Activated T-cell treated with anti-CD3 and anti-CD28 coated beads, Interleukin-2, amount 50 U/mL, for 72 hours (primary cell): ENCODE measurements at regions not wholly inside any gene's neighbourhood (a gene's known extent, or its start where the extent isn't known, plus 50 kb on each side); places are given as distances from the start of the nearest gene placed in this dataset.
"Not testable (repeated sequence)": the region's sequence is repeated elsewhere in the genome, so short reads cannot be mapped to it uniquely, and the experiment has no call there.

Experiments used
- ATAC-seq, 2 donors: fragments of 150-1000 bp; cut with Tn5 transposase; replicated peaks in 1 of 2; 2 replicates each; pipeline ENCODE4 v1.10.0; 2021; ENCODE audit warnings: moderate library complexity in 2 of 2, mild to moderate bottlenecking in 1 of 2
- DNase-seq, 2 donors: peaks; one replicate each; pipeline ENCODE4 v3.0.0; 2021 to 2022; ENCODE audit warnings: mixed read lengths in 1 of 2
- H3K27ac Mint-ChIP-seq: one replicate; pipeline ENCODE4 v1.8.0; 2022; ENCODE audit warnings: mild to moderate bottlenecking, moderate library complexity, mixed read lengths
- H3K27me3 Mint-ChIP-seq: one replicate; pipeline ENCODE4 v1.8.0; 2022; ENCODE audit warnings: low read depth, mixed read lengths
- H3K36me3 Mint-ChIP-seq, 2 donors: one replicate each; pipeline ENCODE4 v1.8.0; 2022; ENCODE audit warnings: mixed read lengths in 2 of 2, mild to moderate bottlenecking in 1 of 2; ENCODE audit not compliant: insufficient read depth in 2 of 2
- H3K4me1 Mint-ChIP-seq: one replicate; pipeline ENCODE4 v1.8.0; 2022; ENCODE audit warnings: low read depth, mixed read lengths
- H3K4me3 Mint-ChIP-seq, 2 donors: one replicate each; pipeline ENCODE4 v1.8.0; 2022; ENCODE audit warnings: mild to moderate bottlenecking in 2 of 2, mixed read lengths in 2 of 2, moderate library complexity in 2 of 2
- H3K9me3 Mint-ChIP-seq, 2 donors: one replicate each; pipeline ENCODE4 v1.8.0; 2022; ENCODE audit warnings: mixed read lengths in 2 of 2

- H3K27ac Mint-ChIP-seq: no peak overlapping the region
- DNase-seq (no peak), ATAC-seq (no peak)
- H3K4me1 Mint-ChIP-seq: no peaks in the 10 kb centered on the region
- peaks cover 0 to 1% of the 10 kb centered on the region in 2 donors for H3K36me3 Mint-ChIP-seq
- H3K27me3 Mint-ChIP-seq: no peaks in the 10 kb centered on the region
- no peak overlapping the region for H3K4me3 Mint-ChIP-seq
- H3K9me3 Mint-ChIP-seq: peaks cover 7 to 15% of the 10 kb centered on the region in 2 donors
Measured at GRCh38 chr4:187094144-187094543, 370.5 kb upstream of the FAT1 start.

- peaks cover 4 to 8% of the 10 kb centered on the region in 2 donors for H3K9me3 Mint-ChIP-seq
- H3K36me3 Mint-ChIP-seq: peaks cover 0 to 1% of the 10 kb centered on the region in 2 donors
- H3K27me3 Mint-ChIP-seq: no peaks in the 10 kb centered on the region
- H3K4me3 Mint-ChIP-seq: no peak overlapping the region
- DNase-seq (no peak), ATAC-seq (no peak)
- H3K4me1 Mint-ChIP-seq: no peaks in the 10 kb centered on the region
- H3K27ac Mint-ChIP-seq: no peak overlapping the region
Measured at GRCh38 chr4:187098429-187098828, 374.8 kb upstream of the FAT1 start.

- H3K27ac Mint-ChIP-seq: no peak overlapping the region
- no peaks in the 10 kb centered on the region for H3K36me3 Mint-ChIP-seq
- peaks cover 5% of the 10 kb centered on the region in 2 donors for H3K9me3 Mint-ChIP-seq
- H3K4me1 Mint-ChIP-seq: no peaks in the 10 kb centered on the region
- DNase-seq (no peak), ATAC-seq (no peak)
- no peak overlapping the region for H3K4me3 Mint-ChIP-seq
- no peaks in the 10 kb centered on the region for H3K27me3 Mint-ChIP-seq
Measured at GRCh38 chr4:187103351-187103750, 379.7 kb upstream of the FAT1 start.

- ATAC-seq: no peak
- Mint-ChIP-seq H3K4me1 (no peaks in the 10 kb centered on the region), H3K9me3 (peaks cover 2% of the 10 kb centered on the region in 2 donors), H3K27ac (no peak overlapping the region), H3K27me3 (no peaks in the 10 kb centered on the region), H3K36me3 (no peaks in the 10 kb centered on the region), H3K4me3 (no peak overlapping the region)
- no peak for DNase-seq
Measured at GRCh38 chr4:187108845-187109244, 385.2 kb upstream of the FAT1 start.

GRCh38 chr4:187109636-187110035, 386.0 kb upstream of the FAT1 start:
- Mint-ChIP-seq H3K9me3 (peaks cover 2% of the 10 kb centered on the region in 2 donors), H3K27ac (no peak overlapping the region), H3K27me3 (no peaks in the 10 kb centered on the region), H3K36me3 (no peaks in the 10 kb centered on the region), H3K4me1 (no peaks in the 10 kb centered on the region), H3K4me3 (no peak overlapping the region)
- no peak for DNase-seq
- no peak for ATAC-seq

- no peaks in the 10 kb centered on the region for H3K36me3 Mint-ChIP-seq
- peaks cover 0 to 1% of the 10 kb centered on the region in 2 donors for H3K9me3 Mint-ChIP-seq
- H3K4me3 Mint-ChIP-seq: no peak overlapping the region
- ATAC-seq: no peak
- no peak for DNase-seq
- H3K27ac Mint-ChIP-seq: no peak overlapping the region
- H3K4me1 Mint-ChIP-seq: no peaks in the 10 kb centered on the region
- no peaks in the 10 kb centered on the region for H3K27me3 Mint-ChIP-seq
Measured at GRCh38 chr4:187118166-187118565, 394.5 kb upstream of the FAT1 start.

- H3K4me3 Mint-ChIP-seq: no peak overlapping the region
- no peak overlapping the region for H3K27ac Mint-ChIP-seq
- H3K36me3 Mint-ChIP-seq: no peaks in the 10 kb centered on the region
- no peaks in the 10 kb centered on the region for H3K27me3 Mint-ChIP-seq
- peaks cover 0 to 1% of the 10 kb centered on the region in 2 donors for H3K9me3 Mint-ChIP-seq
- no peak for ATAC-seq
- H3K4me1 Mint-ChIP-seq: no peaks in the 10 kb centered on the region
- no peak for DNase-seq
Measured at GRCh38 chr4:187118602-187119120, 395.0 kb upstream of the FAT1 start.

GRCh38 chr4:187124331-187124730, 400.7 kb upstream of the FAT1 start:
- H3K4me3 Mint-ChIP-seq: no peak overlapping the region
- no peaks in the 10 kb centered on the region for H3K4me1 Mint-ChIP-seq
- no peak for ATAC-seq
- H3K27me3 Mint-ChIP-seq: no peaks in the 10 kb centered on the region
- DNase-seq: no peak
- H3K36me3 Mint-ChIP-seq: no peaks in the 10 kb centered on the region
- peaks cover 5% of the 10 kb centered on the region in 2 donors for H3K9me3 Mint-ChIP-seq
- no peak overlapping the region for H3K27ac Mint-ChIP-seq

- H3K36me3 Mint-ChIP-seq: no peaks in the 10 kb centered on the region
- no peaks in the 10 kb centered on the region for H3K27me3 Mint-ChIP-seq
- H3K27ac Mint-ChIP-seq: no peak overlapping the region
- no peak for ATAC-seq
- no peak for DNase-seq
- peaks cover 5% of the 10 kb centered on the region in 2 donors for H3K9me3 Mint-ChIP-seq
- H3K4me3 Mint-ChIP-seq: no peak overlapping the region
- H3K4me1 Mint-ChIP-seq: no peaks in the 10 kb centered on the region
Measured at GRCh38 chr4:187125062-187125461, 401.4 kb upstream of the FAT1 start.

GRCh38 chr4:187127456-187127855, 403.8 kb upstream of the FAT1 start:
- ATAC-seq (no peak), DNase-seq (no peak)
- Mint-ChIP-seq H3K4me1 (no peaks in the 10 kb centered on the region), H3K4me3 (no peak overlapping the region), H3K9me3 (peaks cover 5 to 8% of the 10 kb centered on the region in 2 donors), H3K36me3 (no peaks in the 10 kb centered on the region), H3K27ac (no peak overlapping the region), H3K27me3 (no peaks in the 10 kb centered on the region)

GRCh38 chr4:187128222-187128621, 404.6 kb upstream of the FAT1 start:
- peaks cover 5 to 8% of the 10 kb centered on the region in 2 donors for H3K9me3 Mint-ChIP-seq
- no peak overlapping the region for H3K4me3 Mint-ChIP-seq
- ATAC-seq: no peak
- no peak overlapping the region for H3K27ac Mint-ChIP-seq
- no peaks in the 10 kb centered on the region for H3K36me3 Mint-ChIP-seq
- H3K27me3 Mint-ChIP-seq: no peaks in the 10 kb centered on the region
- H3K4me1 Mint-ChIP-seq: no peaks in the 10 kb centered on the region
- no peak for DNase-seq

GRCh38 chr4:187128976-187129375, 405.3 kb upstream of the FAT1 start:
- H3K27ac Mint-ChIP-seq: no peak overlapping the region
- no peak for DNase-seq
- peaks cover 5 to 8% of the 10 kb centered on the region in 2 donors for H3K9me3 Mint-ChIP-seq
- no peak overlapping the region for H3K4me3 Mint-ChIP-seq
- no peaks in the 10 kb centered on the region for H3K4me1 Mint-ChIP-seq
- H3K27me3 Mint-ChIP-seq: no peaks in the 10 kb centered on the region
- ATAC-seq: no peak
- H3K36me3 Mint-ChIP-seq: peaks cover 0 to 1% of the 10 kb centered on the region in 2 donors

- not testable (repeated sequence) for H3K36me3 Mint-ChIP-seq, H3K27ac Mint-ChIP-seq, H3K27me3 Mint-ChIP-seq, ATAC-seq, H3K4me1 Mint-ChIP-seq, DNase-seq, H3K4me3 Mint-ChIP-seq
- peaks cover 4 to 13% of the 10 kb centered on the region in 2 donors for H3K9me3 Mint-ChIP-seq
Measured at GRCh38 chr4:187131826-187132225, 408.2 kb upstream of the FAT1 start.

- Mint-ChIP-seq H3K36me3 (peaks cover 0 to 3% of the 10 kb centered on the region in 2 donors), H3K27me3 (no peaks in the 10 kb centered on the region), H3K4me1 (no peaks in the 10 kb centered on the region), H3K4me3 (no peak overlapping the region), H3K27ac (no peak overlapping the region), H3K9me3 (peaks cover 0 to 8% of the 10 kb centered on the region in 2 donors)
- ATAC-seq: no peak
- DNase-seq: no peak
Measured at GRCh38 chr4:187135878-187136277, 412.2 kb upstream of the FAT1 start.
